OCI-LY1 (cell line): ENCODE measurements at regions not wholly inside any gene's neighbourhood (a gene's known extent, or its start where the extent isn't known, plus 50 kb on each side); places are given as distances from the start of the nearest gene placed in this dataset.

Source experiments
- EZH2 ChIP-seq: fragments of 200-600 bp; sonication (generic), shearing (Covaris generic); IDR thresholded peaks from 2 replicates; pipeline ENCODE4 v1.8.0; 2017; ENCODE audit warnings: borderline replicate concordance, mixed run types, mild to moderate bottlenecking, antibody characterized with exemption, low read length, moderate library complexity, mixed read lengths
- TF ChIP-seq, protein P1 (sequence below): fragments of 200-600 bp; sonication (generic), shearing (Covaris generic); IDR thresholded peaks from 2 replicates; pipeline ENCODE4 v1.5.1; 2017; ENCODE audit warnings: mild to moderate bottlenecking, antibody characterized with exemption, low read length, moderate library complexity, mixed read lengths

DNA sequence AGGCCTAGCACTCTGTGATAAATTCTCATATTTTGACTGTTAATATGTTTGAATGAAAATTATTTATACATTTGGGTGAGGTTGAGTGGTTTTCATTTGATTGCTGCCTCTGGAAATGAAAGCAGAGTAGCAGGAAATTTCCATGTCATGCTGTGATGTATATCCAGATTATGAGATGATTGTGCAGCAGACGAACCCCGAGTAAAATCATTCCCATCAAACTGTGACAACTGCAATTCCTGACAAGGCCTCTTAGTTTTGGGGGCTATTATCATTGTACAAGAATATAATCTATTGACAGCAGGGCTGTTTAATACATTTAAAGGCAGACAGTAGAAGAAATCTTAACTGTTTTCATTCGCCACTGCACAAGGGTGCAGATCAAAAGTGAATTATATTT, 134.8 kb downstream of the ATG4C start:
- no peak for TF ChIP-seq EZH2
- TF ChIP-seq, protein P1, sequence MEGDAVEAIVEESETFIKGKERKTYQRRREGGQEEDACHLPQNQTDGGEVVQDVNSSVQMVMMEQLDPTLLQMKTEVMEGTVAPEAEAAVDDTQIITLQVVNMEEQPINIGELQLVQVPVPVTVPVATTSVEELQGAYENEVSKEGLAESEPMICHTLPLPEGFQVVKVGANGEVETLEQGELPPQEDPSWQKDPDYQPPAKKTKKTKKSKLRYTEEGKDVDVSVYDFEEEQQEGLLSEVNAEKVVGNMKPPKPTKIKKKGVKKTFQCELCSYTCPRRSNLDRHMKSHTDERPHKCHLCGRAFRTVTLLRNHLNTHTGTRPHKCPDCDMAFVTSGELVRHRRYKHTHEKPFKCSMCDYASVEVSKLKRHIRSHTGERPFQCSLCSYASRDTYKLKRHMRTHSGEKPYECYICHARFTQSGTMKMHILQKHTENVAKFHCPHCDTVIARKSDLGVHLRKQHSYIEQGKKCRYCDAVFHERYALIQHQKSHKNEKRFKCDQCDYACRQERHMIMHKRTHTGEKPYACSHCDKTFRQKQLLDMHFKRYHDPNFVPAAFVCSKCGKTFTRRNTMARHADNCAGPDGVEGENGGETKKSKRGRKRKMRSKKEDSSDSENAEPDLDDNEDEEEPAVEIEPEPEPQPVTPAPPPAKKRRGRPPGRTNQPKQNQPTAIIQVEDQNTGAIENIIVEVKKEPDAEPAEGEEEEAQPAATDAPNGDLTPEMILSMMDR, result no peak
